ENCODE measurements at regions not wholly inside any gene's neighbourhood (a gene's known extent, or its start where the extent isn't known, plus 50 kb on each side); places are given as distances from the start of the nearest gene placed in this dataset.
"Not testable (repeated sequence)": the region's sequence is repeated elsewhere in the genome, so short reads cannot be mapped to it uniquely, and the experiment has no call there.

- DNase-seq (ENCODE audit: low read depth in 3 of 3, low spot score in 1 of 3): no peak
These were observed 235.7 kb downstream of the ENC1 start for GRCh38 chr5:74404574-74405508.

GRCh38 chr5:74403771-74404170 is 236.8 kb downstream of the ENC1 start:
- no peak for DNase-seq (ENCODE audit: low read depth in 3 of 3, low spot score in 1 of 3)

- no peak for DNase-seq (ENCODE audit: low read depth in 3 of 3, low spot score in 1 of 3)
These were observed 238.0 kb downstream of the ENC1 start for GRCh38 chr5:74402553-74402952.

- DNase-seq (ENCODE audit: low read depth in 3 of 3, low spot score in 1 of 3): no peak
These were observed 238.6 kb downstream of the ENC1 start for GRCh38 chr5:74401946-74402320.

GRCh38 chr5:74401281-74401945 is 239.1 kb downstream of the ENC1 start:
- no peak for DNase-seq (ENCODE audit: low read depth in 3 of 3, low spot score in 1 of 3)

- no peak for DNase-seq (ENCODE audit: low read depth in 3 of 3, low spot score in 1 of 3)
These were observed 240.5 kb downstream of the ENC1 start for GRCh38 chr5:74400067-74400466.

- no peak for DNase-seq (ENCODE audit: low read depth in 3 of 3, low spot score in 1 of 3)
These were observed 243.5 kb downstream of the ENC1 start for GRCh38 chr5:74396913-74397622.

- no peak for DNase-seq (ENCODE audit: low read depth in 3 of 3, low spot score in 1 of 3)
These were observed 245.3 kb downstream of the ENC1 start for GRCh38 chr5:74394916-74395880.

- DNase-seq (ENCODE audit: low read depth in 3 of 3, low spot score in 1 of 3): no peak
These were observed 246.0 kb downstream of the ENC1 start for GRCh38 chr5:74394528-74394915.

GRCh38 chr5:74393943-74394342 is 246.6 kb downstream of the ENC1 start:
- no peak for DNase-seq (ENCODE audit: low read depth in 3 of 3, low spot score in 1 of 3)

- no peak for DNase-seq (ENCODE audit: low read depth in 3 of 3, low spot score in 1 of 3)
These were observed 247.7 kb downstream of the ENC1 start for GRCh38 chr5:74392711-74393351.

GRCh38 chr5:74391410-74391809 is 249.1 kb downstream of the ENC1 start:
- DNase-seq (ENCODE audit: low read depth in 3 of 3, low spot score in 1 of 3): no peak

- DNase-seq (ENCODE audit: low read depth in 3 of 3, low spot score in 1 of 3): no peak
These were observed 249.7 kb downstream of the ENC1 start for GRCh38 chr5:74390822-74391221.

GRCh38 chr5:74390306-74390637 is 250.3 kb downstream of the ENC1 start:
- no peak for DNase-seq (ENCODE audit: low read depth in 3 of 3, low spot score in 1 of 3)

GRCh38 chr5:74389531-74390305 is 250.8 kb downstream of the ENC1 start:
- no peak for DNase-seq (ENCODE audit: low read depth in 3 of 3, low spot score in 1 of 3)

- not testable (repeated sequence) for DNase-seq (ENCODE audit: low read depth in 3 of 3, low spot score in 1 of 3)
These were observed 252.1 kb downstream of the ENC1 start for GRCh38 chr5:74388411-74388810.

GRCh38 chr5:74386571-74387334 is 253.8 kb downstream of the ENC1 start:
- DNase-seq (ENCODE audit: low read depth in 3 of 3, low spot score in 1 of 3): no peak

- no peak for DNase-seq (ENCODE audit: low read depth in 3 of 3, low spot score in 1 of 3)
These were observed 255.7 kb downstream of the ENC1 start for GRCh38 chr5:74384851-74385250.
